Esophagus muscularis mucosa (tissue), 3 donors: ENCODE measurements at regions not wholly inside any gene's neighbourhood (a gene's known extent, or its start where the extent isn't known, plus 50 kb on each side); places are given as distances from the start of the nearest gene placed in this dataset.

ENCODE experiments used
- CTCF ChIP-seq, 3 experiments: fragments of 200-600 bp in 2 of 3; fragments of 450-650 bp in 1 of 3; sonication (generic) in 2 of 3; IDR thresholded peaks; one replicate each; pipeline ENCODE4 v1.5.1; 2017 to 2019; ENCODE audit warnings: antibody characterized with exemption in 3 of 3, mild to moderate bottlenecking in 2 of 3, moderate library complexity in 1 of 3
- POLR2AphosphoS5 ChIP-seq, 2 donors: sonication (generic); formaldehyde crosslinking; IDR thresholded peaks; one replicate each; pipeline ENCODE4 v1.6.1; 2017; ENCODE audit warnings: antibody characterized with exemption in 2 of 2

- no peak for TF ChIP-seq POLR2AphosphoS5 (IDR thresholded peaks at IDR 0.05)
- TF ChIP-seq CTCF (IDR thresholded peaks at IDR 0.05), result no peak
These were observed 385.6 kb downstream of the NR2F2 start for GRCh38 chr15:96716075-96716474.
